ENCODE measurements at regions not wholly inside any gene's neighbourhood (a gene's known extent, or its start where the extent isn't known, plus 50 kb on each side); places are given as distances from the start of the nearest gene placed in this dataset.

GRCh38 chr3:106082616-106083015 is 213.8 kb upstream of the CBLB start:
- TF ChIP-seq CTCF (IDR thresholded peaks at IDR 0.05): no peak
- no peak for TF ChIP-seq POLR2AphosphoS5 (IDR thresholded peaks at IDR 0.05)
- TF ChIP-seq POLR2A (IDR thresholded peaks at IDR 0.05): no peak
- TF ChIP-seq EP300 (IDR thresholded peaks at IDR 0.05): no peak

Measured in upper lobe of left lung (tissue), 4 donors.